ENCODE measurements at regions not wholly inside any gene's neighbourhood (a gene's known extent, or its start where the extent isn't known, plus 50 kb on each side); places are given as distances from the start of the nearest gene placed in this dataset.

DNA sequence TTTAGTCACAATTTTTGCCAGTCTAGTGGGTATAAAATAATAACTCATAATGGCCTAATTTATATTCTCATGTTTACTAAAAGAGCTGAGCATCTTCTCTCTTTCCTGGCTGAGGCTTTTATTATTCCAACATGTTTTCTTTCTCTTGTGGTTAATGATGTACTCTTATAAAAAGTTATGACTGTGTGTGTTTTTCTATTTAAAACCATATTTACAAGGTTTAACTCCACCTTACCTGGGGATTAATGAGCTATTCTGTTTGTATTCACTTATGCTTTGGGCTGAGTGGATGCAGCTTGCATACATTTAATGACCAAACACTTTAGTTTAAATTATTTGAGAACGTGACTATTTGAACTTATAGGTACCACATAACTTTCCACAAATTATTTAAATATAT, 1365.7 kb upstream of the SLC10A2 start:
- POLR2A ChIA-PET: no interaction called here
- TF ChIP-seq, protein P1, sequence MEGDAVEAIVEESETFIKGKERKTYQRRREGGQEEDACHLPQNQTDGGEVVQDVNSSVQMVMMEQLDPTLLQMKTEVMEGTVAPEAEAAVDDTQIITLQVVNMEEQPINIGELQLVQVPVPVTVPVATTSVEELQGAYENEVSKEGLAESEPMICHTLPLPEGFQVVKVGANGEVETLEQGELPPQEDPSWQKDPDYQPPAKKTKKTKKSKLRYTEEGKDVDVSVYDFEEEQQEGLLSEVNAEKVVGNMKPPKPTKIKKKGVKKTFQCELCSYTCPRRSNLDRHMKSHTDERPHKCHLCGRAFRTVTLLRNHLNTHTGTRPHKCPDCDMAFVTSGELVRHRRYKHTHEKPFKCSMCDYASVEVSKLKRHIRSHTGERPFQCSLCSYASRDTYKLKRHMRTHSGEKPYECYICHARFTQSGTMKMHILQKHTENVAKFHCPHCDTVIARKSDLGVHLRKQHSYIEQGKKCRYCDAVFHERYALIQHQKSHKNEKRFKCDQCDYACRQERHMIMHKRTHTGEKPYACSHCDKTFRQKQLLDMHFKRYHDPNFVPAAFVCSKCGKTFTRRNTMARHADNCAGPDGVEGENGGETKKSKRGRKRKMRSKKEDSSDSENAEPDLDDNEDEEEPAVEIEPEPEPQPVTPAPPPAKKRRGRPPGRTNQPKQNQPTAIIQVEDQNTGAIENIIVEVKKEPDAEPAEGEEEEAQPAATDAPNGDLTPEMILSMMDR (IDR thresholded peaks at IDR 0.05; ENCODE audit: control extremely low read depth, extremely low read depth, low read depth, missing control alignments): no peak
- CTCF ChIA-PET: interaction anchor here (1.6 kb wide), 1 partner anchor 23 kb away, joined by 3 read pairs; no protein-coding TSS in a partner anchor
- no peak for DNase-seq (ENCODE audit: extremely low spot score)

DNA sequence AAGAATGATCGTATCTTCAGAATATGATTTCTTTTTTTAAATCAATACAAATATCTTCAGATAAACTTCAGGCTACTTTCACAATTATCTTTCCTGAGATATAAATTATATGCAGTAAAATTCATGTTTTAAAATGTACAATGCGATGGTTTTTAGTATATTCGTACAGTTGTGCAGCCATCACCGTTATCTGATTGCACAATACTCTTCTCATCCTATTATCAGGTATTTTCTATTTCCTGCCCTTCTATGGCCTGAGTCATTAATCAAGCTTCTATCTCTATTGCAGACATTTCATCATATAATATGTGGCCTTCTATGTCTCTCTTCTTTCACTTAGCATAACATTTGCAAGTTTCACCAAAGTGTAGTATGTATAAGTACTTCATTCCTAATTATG, 1360.2 kb upstream of the SLC10A2 start:
- no peak for DNase-seq (ENCODE audit: extremely low spot score)
- CTCF ChIA-PET: no interaction called here
- TF ChIP-seq, protein P1 (IDR thresholded peaks at IDR 0.05; ENCODE audit: control extremely low read depth, extremely low read depth, low read depth, missing control alignments): no peak
- POLR2A ChIA-PET: no interaction called here

DNA sequence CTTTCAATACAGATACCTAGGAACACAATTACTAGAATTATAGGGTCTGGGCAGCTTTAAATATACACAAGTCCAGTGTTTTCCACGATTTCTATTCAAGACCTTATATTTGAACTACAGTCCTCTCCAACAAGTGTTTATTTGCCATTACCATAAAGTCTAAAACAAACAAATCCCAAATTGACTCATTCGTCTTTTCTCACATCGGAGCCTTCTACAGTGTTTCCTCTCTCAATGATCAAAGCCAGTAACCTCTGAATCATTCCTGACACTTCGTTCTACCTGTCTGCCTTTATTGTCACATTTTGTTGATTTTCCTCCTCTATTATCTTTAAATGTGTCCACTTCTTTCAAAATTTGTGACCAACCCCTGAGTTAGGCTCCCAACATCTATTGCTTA, 1356.5 kb upstream of the SLC10A2 start:
- ChIA-PET POLR2A (no interaction called here), CTCF (no interaction called here)
- DNase-seq (ENCODE audit: extremely low spot score): no peak
- TF ChIP-seq, protein P1 (IDR thresholded peaks at IDR 0.05; ENCODE audit: control extremely low read depth, extremely low read depth, low read depth, missing control alignments): no peak

DNA sequence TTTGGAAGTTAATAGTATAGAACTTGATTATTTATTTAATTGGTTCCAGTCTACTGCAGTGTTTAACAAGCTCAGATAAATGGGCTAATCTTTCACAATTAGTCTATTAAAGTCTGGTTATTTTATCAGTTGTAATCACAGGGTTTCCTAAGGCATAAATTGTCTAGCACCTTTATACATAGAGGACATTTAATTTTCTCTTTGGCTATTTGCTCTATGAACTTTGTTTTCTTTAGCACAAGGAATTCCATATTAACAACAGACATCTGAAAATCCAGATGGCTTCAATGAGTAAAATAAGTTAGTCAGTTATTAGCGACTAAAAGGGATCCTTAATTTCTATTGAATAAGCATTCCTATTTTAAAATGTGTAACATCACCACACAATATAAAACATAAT, 1350.8 kb upstream of the SLC10A2 start:
- TF ChIP-seq, protein P1 (IDR thresholded peaks at IDR 0.05; ENCODE audit: control extremely low read depth, extremely low read depth, low read depth, missing control alignments): no peak
- DNase-seq (ENCODE audit: extremely low spot score): no peak
- POLR2A ChIA-PET: no interaction called here
- CTCF ChIA-PET: no interaction called here

DNA sequence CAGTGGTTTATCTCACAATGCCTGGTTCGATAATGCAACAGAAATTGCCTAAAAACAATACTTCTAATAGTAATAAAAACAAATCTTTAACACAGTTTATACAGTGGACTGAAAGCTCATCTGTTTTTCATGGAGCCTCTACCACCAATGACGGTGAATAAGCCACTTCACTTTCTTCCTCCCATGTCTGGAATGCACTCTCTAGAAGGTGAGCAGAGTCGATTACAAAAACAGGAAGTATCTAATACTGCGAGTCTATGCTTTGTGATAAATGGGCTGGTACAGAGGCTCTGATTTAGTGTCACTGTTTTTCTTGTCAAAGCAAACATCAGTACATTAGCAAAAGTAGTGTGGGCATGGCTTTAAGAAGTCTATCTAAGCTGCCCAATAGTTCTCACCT, 1348.6 kb upstream of the SLC10A2 start:
- TF ChIP-seq, protein P1 (IDR thresholded peaks at IDR 0.05; ENCODE audit: control extremely low read depth, extremely low read depth, low read depth, missing control alignments): no peak
- ChIA-PET CTCF (interaction anchor here (1.9 kb wide), 1 partner anchor 15 kb away, joined by 4 read pairs; no protein-coding TSS in a partner anchor), POLR2A (no interaction called here)
- DNase-seq (ENCODE audit: extremely low spot score): no peak

DNA sequence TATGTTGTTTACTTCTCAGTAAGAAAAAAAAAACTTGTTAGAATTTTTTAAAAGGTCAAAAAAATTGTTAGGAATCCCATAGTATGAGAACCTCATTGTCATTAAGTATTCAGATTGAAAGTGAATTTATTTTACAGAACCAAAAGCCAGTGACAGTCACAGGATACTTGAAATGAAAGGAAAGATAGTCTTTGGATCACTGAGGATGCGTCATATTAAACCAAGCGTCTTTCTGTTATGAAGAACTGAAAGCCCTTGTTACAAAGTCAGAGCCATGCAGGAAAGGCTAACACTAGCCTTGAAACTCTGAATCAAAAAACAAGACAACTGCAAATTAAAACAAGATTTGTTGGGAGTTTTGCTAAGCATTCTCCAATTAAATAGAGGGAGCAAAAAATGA, 1348.0 kb upstream of the SLC10A2 start:
- no peak for DNase-seq (ENCODE audit: extremely low spot score)
- POLR2A ChIA-PET: no interaction called here
- CTCF ChIA-PET: interaction anchor here (1.9 kb wide), 1 partner anchor 15 kb away, joined by 4 read pairs; no protein-coding TSS in a partner anchor
- TF ChIP-seq, protein P1 (IDR thresholded peaks at IDR 0.05; ENCODE audit: control extremely low read depth, extremely low read depth, low read depth, missing control alignments): no peak
